ENCODE measurements at regions not wholly inside any gene's neighbourhood (a gene's known extent, or its start where the extent isn't known, plus 50 kb on each side); places are given as distances from the start of the nearest gene placed in this dataset.
"Not testable (repeated sequence)": the region's sequence is repeated elsewhere in the genome, so short reads cannot be mapped to it uniquely, and the experiment has no call there.

DNA sequence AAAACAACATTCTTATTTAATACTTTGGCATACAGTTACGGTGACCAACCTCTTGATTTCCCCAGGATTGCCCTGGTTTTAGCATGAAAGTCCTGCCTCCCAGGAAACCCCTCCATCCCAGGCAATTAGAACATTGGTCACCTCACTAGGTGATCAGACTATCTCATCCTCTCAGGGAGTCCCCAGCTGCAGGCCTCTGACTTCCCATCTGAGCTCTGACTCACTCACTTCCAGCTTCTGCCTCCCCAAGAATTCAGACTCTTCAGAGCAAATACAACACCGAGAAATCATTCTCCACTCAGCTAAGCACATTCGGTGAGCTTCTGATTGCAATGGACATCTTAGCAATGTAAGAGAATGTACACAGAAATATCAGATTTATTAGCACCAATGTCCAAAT is 92.4 kb upstream of the HES1 start:
- peak; percentile 32 for DNase-seq (ENCODE audit: low spot score)

DNA sequence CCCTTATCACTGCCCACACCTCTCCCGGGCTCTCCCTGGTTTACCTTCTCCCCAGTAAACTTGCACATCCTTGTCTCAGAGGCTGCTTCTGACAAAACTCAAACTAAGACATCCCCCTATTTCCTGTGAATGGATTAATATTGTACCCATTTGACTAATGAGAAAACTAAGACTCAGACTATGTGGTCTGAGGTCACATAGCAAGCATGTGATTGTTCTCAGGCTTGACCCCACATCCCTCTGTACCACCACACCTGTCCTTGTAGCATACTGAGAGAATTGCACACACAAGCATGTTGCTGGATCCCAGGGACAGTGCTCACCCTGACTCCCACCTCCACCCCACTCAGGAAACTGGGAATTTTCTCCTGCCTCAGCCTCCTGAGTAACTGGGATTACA is 90.7 kb upstream of the HES1 start:
- no peak for DNase-seq (ENCODE audit: low spot score)

DNA sequence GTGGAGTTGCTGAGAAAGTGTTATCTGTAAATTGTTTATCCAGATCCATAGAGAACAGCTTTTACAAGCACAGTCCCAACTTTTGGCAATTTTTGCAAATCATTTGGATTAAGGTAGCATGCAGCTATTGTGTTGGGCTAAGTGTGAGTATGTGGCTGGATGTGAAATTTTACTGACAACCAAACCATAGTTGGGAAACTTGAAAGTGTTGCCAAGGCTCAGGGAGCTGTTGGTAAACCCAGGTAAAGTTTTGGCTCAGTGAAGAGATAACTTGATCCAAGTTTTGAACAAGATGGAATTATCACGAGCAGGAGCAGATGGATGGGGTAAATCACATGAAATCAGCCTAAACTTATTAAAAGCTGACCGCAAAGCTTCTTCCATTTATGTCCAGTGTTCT is 90.0 kb upstream of the HES1 start:
- DNase-seq (ENCODE audit: low spot score): no peak

DNA sequence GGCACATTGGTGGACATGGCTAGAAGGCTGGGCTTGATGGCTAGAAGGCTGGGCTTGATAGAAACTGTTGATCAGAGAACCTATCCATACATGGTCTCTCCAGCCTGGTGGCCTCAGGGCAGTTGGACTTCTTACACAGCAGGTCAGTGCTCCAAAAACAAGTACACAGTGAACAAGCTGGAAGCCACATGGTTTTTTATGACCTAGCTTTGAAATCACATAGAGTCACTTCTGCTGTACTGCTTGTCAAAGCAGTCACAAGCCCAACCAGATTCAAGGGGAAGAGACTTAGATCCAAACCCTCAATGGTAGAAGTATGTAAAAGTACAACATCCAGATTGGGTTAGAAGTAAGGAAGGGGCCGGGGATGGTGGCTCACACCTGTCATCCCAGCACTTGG is 89.4 kb upstream of the HES1 start:
- DNase-seq (ENCODE audit: low spot score): no peak

DNA sequence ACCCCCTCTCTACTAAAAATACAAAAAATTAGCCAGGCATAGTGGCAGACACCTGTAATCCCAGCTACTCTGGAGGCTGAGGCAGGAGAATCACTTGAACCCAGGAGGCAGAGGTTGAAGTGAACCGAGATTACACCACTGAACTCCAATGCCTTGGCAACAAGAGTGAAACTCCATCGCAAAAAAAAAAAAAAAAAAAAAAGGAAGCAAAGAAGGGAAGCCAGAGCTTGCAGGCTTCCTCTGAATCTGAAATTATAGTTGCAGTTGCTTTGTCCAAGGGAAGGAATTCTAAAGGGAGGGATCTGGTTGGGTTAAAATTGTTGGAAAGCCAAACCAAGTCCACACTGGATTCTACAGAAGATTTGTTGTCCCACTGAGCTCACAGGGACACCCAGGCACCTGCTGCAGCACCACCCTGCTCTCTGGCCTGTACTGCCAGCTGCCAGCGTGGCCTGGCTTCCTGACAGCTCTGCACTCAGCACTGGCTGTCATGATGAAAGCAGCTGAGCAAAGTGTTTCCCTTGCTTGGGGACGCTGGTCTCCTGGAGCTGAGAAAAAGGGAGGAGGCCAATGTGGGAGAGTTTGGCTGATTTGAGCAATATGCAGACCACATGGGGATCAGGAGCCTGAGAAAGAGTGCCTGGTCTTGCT is 88.8 kb upstream of the HES1 start:
- no peak for DNase-seq (ENCODE audit: low spot score)

DNA sequence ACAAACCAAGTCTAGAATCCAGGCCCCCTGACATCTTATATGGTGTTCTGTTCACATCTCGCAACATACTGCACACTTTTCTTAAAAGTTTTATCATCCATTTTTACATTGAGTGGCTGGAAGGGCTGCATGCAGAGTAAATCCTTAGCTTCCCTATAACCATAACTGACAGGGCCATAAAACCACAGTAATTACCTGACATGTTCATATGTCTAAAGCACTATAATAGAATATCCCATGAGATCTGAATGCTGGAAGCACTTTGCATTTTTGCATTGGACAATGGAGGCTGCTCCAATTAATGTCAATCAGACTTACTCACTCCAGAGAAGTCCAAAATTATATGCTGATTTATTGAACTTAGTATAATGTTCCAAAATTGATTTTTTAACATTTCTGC is 86.6 kb upstream of the HES1 start:
- no peak for DNase-seq (ENCODE audit: low spot score)

DNA sequence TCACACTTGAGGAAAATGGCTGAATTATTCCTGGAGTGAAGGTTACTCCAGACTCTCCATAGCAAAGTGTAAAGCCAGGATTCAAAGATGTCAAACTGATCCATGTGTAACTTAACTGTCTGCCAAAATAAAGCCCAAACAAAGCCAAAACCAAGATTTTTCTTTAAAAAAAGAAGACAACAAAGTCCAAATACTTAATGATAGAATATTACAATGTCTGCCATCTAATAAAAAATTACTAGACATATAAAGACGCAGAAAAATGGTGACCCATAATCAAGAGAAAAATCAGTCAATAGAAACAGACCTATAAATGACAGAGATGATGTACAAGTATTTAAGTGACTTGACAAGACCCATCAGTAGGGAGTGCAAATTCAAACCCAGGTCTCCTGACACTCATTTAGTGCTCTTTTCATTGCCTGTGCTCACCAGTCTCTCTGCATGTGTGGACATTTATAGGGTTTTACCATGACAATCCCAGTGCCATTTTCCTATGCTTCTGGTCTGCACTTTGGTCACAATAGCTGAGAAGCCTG is 85.1 kb upstream of the HES1 start:
- no peak for DNase-seq (ENCODE audit: low spot score)

DNA sequence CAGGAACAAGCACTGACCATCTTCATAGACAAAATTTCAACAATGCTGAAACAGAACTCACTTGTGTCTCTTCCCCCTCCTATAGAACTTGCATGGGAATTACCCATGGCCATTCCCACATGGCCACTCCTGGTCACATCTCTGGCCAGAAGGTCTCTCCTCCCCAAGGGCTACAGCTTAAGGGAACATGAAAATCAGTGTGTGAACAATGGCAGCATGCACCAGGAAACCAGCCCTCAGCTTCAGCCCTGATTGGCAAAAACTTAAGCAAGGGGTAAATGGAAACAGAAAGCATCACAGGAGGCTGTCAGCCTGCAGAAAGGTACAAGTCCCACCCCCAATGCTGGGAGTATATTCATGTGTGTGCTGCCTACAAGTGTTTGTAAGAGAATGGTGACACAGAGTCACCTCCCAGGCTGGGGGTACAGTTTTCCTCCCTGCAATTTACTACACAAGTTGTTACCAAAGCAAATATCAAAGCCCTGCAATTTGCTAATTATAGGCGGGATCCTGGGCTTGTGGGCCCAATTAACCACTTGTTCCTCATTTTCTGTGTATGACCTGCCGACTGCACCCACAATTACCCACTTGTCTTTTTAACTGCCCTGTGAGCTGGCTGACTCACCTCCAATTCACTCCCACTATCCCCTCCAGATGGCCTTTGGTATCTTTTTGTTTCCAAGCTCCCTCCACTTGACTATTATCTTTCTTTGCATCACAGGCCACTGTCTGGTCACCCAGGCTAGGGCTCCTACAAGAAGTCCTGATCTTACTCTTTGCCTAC is 84.4 kb upstream of the HES1 start:
- DNase-seq (ENCODE audit: low spot score): no peak

DNA sequence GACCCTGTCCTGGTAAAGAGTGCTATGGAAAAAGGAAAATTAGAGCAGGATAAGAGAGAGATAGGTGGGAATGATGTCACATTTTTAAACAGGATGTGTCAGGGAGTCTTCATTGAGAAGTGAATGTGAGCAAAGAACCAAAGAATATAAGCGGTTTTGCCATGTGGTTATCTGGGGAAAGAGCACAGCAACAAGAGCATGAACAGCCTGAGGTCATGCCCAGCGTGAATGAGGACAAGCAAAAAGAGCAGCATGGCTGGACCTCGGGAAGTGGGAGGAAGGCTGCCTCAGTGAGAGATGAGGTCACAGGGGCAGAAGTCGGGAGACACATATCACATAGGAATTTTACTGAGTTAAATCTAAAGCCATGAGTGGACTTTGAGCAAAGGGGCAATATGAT is 82.8 kb upstream of the HES1 start:
- DNase-seq (ENCODE audit: low spot score): no peak

DNA sequence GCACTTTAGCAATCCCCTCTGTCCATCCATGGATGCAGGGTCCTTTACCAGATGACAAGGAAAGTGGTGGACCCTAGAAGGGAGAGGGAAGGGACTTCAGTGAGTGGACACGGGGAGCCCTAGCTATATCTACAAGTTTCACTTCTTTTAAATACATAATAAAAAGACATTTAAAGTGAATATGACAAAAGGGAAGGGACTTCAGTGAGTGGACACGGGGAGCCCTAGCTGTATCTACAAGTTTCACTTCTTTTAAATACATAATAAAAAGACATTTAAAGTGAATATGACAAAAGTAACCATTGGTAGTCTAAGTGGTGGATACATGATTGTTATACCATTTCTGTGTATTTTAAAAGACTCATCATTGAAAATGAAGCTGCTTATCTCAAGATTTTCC is 81.9 kb upstream of the HES1 start:
- no peak for DNase-seq (ENCODE audit: low spot score)

DNA sequence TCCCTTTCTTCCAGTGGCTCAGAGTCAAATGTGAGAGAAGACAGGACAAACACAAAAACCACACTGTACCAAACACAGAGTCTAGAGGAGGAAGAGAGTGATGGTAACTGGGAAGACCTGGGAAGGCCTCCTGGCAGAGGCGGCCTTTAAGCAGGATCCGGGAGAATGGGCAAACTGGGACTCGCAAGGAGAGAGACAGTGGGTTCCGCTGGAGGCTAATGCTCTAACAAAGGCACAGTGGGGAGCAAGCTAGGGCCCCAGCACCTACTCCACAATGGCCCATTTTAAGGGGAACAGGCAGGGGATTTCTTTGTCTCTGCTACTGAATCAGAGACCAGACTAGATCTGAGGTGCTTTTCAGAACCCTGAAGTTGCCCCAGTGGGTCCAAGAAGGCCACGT is 81.4 kb upstream of the HES1 start:
- DNase-seq (ENCODE audit: low spot score): no peak

DNA sequence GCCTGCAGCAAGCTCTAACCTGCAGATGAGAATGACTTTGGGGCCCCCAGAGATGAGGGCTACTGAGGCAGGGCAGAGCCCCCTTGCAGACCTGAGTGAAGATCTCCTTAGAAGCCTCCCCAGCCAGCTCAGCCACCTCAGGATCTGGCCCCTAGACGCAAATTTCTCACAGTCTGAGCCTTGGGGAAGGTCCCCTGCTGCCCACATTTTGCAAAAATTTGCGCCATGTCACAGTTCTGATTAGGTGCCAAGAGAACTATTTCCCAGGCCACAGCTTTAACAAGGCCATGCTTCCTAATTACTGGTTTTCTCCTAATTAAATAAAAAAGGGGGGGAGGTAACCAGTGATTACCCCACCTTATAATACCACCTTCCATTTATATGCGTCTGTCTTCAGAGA is 81.0 kb upstream of the HES1 start:
- no peak for DNase-seq (ENCODE audit: low spot score)

DNA sequence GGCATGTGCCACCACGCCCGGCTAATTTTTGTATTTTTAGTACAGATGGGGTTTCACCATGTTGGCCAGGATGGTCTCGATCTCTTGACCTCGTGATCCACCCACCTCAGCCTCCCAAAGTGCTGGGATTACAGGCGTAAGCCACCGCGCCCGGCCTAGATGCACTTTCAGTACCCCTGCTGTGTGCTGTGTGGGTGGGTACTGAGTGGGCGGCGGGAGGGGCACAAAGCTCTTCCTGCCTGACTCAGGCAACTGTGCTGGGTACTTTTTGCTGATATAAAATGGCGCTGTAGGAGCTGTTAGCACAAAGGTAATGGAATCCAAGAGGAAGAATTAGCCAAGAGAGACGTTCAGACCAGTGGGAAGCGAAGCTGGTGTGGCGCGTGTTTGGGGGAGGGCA is 79.6 kb upstream of the HES1 start:
- DNase-seq (ENCODE audit: low spot score): not testable (repeated sequence)

DNA sequence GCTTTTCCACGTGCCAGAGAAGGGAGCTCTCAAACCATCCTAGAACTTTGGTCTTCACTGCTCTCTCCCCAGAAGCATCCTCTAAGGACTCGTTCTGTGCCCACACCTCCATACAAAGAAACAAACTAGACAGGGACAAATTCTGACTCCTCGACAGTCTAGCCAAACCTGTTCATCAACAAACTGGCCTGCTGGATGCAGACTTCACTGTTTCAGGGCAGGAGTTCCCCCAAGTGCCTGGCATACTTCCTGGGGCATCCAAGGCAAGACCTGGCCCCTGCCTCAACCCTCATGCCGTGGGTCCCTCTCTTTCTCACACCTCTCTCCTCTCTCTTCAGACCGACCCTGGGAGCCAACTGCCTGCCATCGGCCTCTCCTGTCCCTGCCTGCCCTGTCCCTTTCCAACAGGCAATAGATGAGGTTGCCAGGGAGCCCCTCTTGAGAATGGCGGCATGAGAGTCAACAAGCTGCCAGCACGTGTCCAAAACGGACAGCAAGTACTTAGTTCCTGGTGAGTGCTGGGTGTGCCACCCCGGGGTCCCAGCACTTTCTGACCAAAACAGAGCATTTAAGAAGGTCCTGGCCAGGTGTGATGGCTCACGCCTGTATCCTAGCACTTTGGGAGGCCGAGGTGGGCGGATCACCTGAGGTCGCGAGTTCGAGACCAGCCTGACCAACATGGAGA is 79.1 kb upstream of the HES1 start:
- DNase-seq (ENCODE audit: low spot score): no peak

DNA sequence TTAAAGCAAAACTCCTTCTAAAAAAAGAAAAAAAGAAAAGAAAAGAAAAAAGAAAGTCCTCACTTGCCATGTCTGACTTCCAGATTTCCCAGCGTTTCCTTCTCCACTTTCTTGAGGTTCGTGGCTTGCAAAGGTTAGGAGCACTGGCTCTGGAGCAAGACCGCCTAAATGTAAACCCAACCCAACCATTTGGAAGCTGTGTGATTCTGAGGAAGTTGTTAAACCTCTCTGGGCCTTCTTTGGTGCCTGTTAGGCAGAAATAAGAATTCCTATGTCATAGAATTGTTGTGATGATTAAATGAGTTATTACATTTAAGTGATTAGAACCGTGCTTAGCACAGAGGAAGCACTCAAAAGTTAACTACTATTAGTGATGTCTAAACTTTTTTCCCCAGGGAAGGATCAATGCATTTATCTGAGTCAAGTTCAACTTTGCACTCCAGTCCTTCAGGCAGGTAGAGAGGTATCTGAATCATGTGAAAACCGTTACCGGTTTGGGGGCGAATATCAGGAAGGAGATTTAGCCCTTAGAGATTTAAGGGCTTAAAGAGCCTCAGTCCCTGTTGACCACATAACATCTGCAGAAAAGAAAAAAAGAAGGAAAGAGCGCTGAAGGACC is 78.3 kb upstream of the HES1 start:
- DNase-seq (ENCODE audit: low spot score): no peak

DNA sequence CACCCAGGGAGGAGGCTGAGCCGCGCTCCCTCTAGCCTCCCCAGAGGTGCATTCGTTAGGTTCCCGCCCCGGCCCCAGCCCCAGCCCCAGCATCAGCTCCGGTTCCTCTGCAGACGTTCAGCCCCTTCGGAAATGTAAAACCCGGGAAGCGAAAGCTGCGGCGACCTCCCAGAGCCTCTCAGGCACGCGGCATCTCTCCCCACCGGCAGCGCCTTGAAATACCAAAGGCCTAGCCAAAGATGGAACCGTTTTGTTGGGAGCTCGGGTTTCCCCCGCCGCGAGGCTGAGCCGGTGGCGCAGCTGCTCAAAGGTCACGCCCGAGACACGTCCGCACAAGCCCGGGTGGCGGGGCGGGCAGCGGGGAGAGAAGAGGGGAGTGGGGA is 77.8 kb upstream of the HES1 start:
- peak; percentile 62 for DNase-seq (ENCODE audit: low spot score)

DNA sequence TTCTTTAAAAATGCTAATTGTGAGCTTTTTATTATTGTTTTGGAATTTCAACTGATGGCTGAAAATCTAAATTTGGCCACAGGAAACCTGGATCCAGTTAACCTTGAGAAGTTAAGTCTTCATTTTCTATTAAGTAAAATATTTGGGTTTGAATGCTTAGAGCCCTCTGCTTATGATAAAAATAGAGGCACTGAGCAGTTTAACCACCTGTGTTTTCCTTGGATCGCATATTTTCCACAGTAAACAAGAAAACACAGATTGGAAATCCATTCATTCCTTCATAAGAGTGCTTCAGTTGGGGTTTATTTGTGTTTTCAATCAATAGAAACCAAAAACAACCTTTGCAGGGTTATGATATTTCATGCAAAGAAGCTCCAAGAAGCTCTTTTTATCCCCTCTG is 77.2 kb upstream of the HES1 start:
- no peak for DNase-seq (ENCODE audit: low spot score)

DNA sequence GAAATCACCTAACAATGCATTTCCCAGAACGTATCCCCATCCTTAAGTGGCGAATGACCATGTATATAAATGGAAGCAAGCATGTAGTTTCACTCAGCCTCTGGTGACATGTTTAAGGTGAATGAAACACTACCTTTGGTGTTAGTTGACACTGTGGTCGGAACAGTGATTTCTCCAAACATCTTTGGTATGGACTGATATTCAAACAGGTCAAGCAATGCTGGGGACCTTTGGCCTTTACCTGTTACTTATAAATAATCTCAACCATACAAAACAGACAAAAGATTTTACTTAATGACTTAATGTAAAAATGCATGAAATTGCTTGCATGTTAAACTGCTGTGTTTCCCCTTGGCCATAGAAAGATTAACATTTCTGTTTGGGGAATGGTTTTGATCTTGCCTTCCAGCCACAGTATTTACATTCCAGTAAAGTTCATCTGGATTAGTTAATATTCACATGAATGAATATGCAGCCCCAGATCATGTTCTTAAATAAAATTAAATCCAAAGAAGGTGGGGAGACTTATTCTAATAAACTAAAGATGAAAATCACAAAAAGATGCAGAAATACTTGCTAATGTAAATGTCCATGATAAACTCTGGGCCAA is 74.4 kb upstream of the HES1 start:
- no peak for DNase-seq (ENCODE audit: low spot score)

DNA sequence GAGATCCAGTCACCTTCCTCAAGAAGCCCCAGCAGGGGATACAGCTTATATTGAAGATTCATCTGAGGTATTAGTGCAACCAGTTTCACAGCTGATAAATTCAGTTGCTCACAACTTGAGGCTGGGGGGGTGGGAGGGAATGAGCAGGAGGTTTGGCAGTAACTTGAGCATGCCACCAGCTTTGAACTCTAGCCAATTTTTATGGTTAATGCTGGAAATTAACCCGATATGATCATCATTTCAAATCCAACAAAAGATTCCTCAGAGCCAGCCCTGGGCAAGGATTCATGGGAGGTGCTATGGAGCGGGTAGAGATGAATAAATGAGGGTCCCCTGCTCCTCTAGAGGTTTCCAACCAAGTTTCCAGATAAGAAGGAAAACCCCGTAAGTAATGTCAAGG is 73.1 kb upstream of the HES1 start:
- DNase-seq (ENCODE audit: low spot score): no peak

DNA sequence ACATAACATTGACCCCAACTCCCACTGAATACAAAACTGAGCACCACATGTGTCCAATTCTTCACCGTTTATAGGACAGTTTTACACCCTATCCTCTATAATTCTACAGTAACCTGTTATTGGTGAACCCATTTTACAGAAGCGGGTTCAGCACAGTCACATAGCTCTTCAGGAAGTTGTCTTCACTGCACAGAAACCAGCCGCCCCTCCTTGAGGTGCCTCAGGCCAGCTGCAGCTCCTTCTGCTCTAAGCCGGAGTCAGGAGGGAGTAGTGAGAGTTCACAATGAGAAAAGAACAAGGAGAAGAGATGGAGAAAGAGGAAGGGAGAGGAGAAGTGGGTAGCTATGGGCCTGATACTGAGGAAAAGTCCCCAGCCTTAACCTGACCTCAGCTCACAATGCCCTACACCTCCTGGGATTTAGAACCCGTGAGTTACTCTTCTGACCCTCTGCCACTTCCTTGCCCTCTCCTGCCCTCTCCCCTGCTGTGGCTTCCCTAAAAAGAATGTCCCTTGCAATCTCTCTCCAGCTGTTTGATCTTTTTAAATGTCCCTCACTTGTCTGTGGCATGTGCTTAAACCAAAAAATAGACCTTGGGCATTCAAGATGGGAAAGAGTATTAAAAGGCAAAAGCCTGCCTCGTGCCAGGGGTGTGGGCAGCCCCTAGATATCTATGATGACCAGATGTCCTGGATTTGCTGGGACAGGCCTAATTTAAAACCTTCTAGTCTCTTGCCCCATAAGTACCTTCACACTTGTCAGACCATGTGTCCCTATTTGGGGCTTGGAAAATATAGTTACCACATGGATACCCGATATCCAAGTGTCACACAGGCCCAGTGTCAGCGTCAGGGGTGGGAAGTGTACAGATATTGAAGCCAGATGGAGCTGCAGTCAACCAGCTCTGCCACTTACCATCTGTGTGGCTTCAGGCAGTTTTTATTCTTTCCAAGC is 71.3 kb upstream of the HES1 start:
- DNase-seq (ENCODE audit: low spot score): no peak

DNA sequence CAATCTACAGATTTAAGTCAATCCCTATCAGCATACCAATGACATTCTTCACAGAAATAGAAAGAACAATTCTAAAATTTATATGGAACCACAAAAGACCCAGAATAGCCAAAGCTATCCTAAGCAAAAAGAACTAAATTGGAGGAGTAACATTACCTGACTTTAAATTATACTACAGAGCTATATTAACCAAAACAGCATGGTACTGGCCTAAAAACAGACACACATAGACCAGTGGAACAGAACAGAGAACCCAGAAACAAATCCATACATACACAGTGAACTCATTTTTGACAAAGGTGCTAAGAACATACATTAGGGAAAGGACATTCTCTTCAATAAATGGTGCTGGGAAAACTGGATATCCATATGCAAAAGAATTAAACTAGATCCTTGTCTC is 68.6 kb upstream of the HES1 start:
- not testable (repeated sequence) for DNase-seq (ENCODE audit: low spot score)
